Endodermal cell (in vitro differentiated cells): ENCODE measurements at regions not wholly inside any gene's neighbourhood (a gene's known extent, or its start where the extent isn't known, plus 50 kb on each side); places are given as distances from the start of the nearest gene placed in this dataset.

Source experiments
- DNase-seq: peaks from one replicate; pipeline ENCODE4 v3.0.0-alpha.2; 2017
- H3K27ac ChIP-seq: 2 replicates; pipeline ENCODE4 v1.5.1; 2013; ENCODE audit warnings: mild to moderate bottlenecking, low read depth, low read length, moderate library complexity
- H3K27me3 ChIP-seq: 2 replicates; pipeline ENCODE4 v1.6.1; 2013; ENCODE audit warnings: mild to moderate bottlenecking, low read length, moderate library complexity; ENCODE audit not compliant: insufficient read depth, control insufficient read depth, poor library complexity, severe bottlenecking
- H3K36me3 ChIP-seq: 2 replicates; pipeline ENCODE4 v1.7.0; 2013; ENCODE audit warnings: mild to moderate bottlenecking, low read length, moderate library complexity; ENCODE audit not compliant: control insufficient read depth, insufficient read depth
- H3K4me1 ChIP-seq: one replicate; pipeline ENCODE4 v1.7.0; 2013; ENCODE audit warnings: low read length; ENCODE audit not compliant: control insufficient read depth, insufficient read depth
- H3K4me3 ChIP-seq: 2 replicates; pipeline ENCODE4 v1.5.1; 2013; ENCODE audit warnings: mild to moderate bottlenecking, low read length, moderate library complexity
- H3K9ac ChIP-seq: 2 replicates; pipeline ENCODE4 v1.6.1; 2013; ENCODE audit warnings: mild to moderate bottlenecking, low read length, moderate library complexity; ENCODE audit not compliant: poor library complexity, severe bottlenecking; ENCODE audit errors: extremely low read depth
- H3K9me3 ChIP-seq: 2 replicates; pipeline ENCODE4 v1.6.1; 2013; ENCODE audit warnings: mild to moderate bottlenecking, low read length, moderate library complexity; ENCODE audit not compliant: control insufficient read depth
- H3K27ac Mint-ChIP-seq: 2 replicates; pipeline ENCODE4 v1.8.0; 2020; ENCODE audit warnings: mixed read lengths
- H3K27me3 Mint-ChIP-seq: 2 replicates; pipeline ENCODE4 v1.8.0; 2021; ENCODE audit warnings: mild to moderate bottlenecking, mixed read lengths; ENCODE audit not compliant: insufficient read depth
- H3K36me3 Mint-ChIP-seq: 2 replicates; pipeline ENCODE4 v1.8.0; 2020; ENCODE audit warnings: low read depth, mixed read lengths
- H3K4me1 Mint-ChIP-seq: 2 replicates; pipeline ENCODE4 v1.8.0; 2020; ENCODE audit warnings: mixed read lengths
- H3K4me3 Mint-ChIP-seq: 2 replicates; pipeline ENCODE4 v1.8.0; 2020; ENCODE audit warnings: mild to moderate bottlenecking, moderate library complexity, mixed read lengths
- H3K9me3 Mint-ChIP-seq: 2 replicates; pipeline ENCODE4 v1.8.0; 2020; ENCODE audit warnings: mild to moderate bottlenecking, mixed read lengths
- WGBS, 2 experiments: methylation state at CpG; one replicate each; pipeline versions ENCODE4 v1.1.5 to v1.1.7; 2013; ENCODE audit warnings: missing lambda C conversion rate in 2 of 2, mixed read lengths in 1 of 2; ENCODE audit not compliant: insufficient coverage in 1 of 2, insufficient read length in 1 of 2; 5-methylcytosine and 5-hydroxymethylcytosine counted together
- TF ChIP-seq, protein P1 (sequence below): fragments of 200-600 bp; sonication (generic); conservative IDR thresholded peaks from 2 replicates; pipeline ENCODE4 v1.5.0; 2021; ENCODE audit warnings: antibody characterized with exemption, mild to moderate bottlenecking

DNA sequence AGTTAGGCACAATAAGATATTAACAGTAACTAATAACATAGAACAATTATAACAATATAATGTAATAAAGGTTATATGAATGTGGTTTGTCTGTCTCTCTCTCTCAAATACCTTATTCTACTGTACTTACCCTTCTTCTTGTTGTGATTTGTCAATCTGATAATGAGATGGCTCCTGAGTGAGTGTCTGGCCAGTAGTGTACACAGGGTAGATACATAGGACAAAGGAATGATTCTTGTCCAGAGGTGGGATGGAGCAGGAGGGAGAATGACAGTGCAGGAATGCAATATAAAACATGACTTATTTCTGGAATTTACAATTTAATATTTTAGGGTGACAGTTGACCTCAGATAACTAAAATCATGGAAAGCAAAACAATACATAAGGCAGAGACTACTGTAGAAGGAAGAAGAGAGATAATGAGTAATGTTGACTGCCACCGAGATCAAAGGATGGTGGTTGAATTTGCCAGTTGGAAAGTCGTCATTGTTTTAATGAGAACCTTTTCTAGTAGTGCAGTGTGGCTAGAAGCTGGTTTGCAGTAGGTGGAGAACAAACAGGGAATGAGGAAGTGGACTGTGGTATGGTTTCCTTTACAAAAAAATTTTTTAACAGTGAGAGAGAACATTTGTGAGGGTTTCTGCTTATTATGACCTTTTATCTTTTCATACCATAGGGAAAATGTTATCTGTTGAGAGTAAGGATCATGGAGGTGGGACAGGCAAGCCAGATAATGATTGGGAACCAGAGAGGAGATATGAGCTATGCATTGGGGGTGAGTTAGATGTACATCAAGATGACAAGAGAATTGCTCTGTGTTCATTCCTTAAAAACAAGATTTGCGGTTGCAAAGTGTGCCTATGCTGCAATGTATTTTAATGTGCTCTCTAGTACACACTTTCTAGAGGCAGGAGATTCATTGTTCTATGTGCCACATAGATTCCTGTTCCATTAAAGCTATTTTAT is 458.3 kb downstream of the BTG1 start:
- Mint-ChIP-seq H3K36me3 (no peaks in the 10 kb centered on the region), H3K9me3 (no peaks in the 10 kb centered on the region), H3K27me3 (no peaks in the 10 kb centered on the region), H3K4me3 (no peak overlapping the region), H3K4me1 (no peaks in the 10 kb centered on the region), H3K27ac (no peak overlapping the region)
- Histone ChIP-seq H3K4me1 (no peaks in the 10 kb centered on the region), H3K36me3 (no peaks in the 10 kb centered on the region), H3K27me3 (no peaks in the 10 kb centered on the region), H3K9ac (no peak overlapping the region), H3K4me3 (no peak overlapping the region), H3K9me3 (no peaks in the 10 kb centered on the region), H3K27ac (no peak overlapping the region)
- TF ChIP-seq, protein P1, sequence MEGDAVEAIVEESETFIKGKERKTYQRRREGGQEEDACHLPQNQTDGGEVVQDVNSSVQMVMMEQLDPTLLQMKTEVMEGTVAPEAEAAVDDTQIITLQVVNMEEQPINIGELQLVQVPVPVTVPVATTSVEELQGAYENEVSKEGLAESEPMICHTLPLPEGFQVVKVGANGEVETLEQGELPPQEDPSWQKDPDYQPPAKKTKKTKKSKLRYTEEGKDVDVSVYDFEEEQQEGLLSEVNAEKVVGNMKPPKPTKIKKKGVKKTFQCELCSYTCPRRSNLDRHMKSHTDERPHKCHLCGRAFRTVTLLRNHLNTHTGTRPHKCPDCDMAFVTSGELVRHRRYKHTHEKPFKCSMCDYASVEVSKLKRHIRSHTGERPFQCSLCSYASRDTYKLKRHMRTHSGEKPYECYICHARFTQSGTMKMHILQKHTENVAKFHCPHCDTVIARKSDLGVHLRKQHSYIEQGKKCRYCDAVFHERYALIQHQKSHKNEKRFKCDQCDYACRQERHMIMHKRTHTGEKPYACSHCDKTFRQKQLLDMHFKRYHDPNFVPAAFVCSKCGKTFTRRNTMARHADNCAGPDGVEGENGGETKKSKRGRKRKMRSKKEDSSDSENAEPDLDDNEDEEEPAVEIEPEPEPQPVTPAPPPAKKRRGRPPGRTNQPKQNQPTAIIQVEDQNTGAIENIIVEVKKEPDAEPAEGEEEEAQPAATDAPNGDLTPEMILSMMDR, result no peak
- no peak for DNase-seq
- 90 to 93% methylated on average over 3 of the region's 3 CpGs for WGBS, 2 experiments

- H3K27me3 Mint-ChIP-seq, result no peaks in the 10 kb centered on the region
- DNase-seq, result no peak
- H3K36me3 ChIP-seq, result no peaks in the 10 kb centered on the region
These were observed 459.7 kb downstream of the BTG1 start for GRCh38 chr12:91685917-91686316.

DNA sequence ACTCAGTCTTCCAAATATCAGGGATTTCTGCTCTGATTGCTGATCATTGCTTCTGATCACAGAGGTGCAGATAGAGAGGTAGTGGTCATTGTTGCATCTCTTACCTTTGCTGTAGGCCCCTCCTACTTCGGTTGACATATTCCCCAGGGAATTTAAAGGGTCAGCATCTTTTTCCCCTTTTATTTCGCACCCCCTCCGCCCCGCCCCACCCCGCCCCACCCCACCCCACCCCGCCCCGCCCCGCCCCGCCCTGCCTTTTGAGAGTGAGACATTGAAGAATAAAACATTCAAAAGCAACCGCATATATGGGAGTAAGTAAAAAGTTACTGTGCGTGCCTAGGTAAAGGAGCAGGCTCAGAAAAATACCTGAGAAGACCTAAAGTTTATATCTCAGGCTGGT is 463.9 kb downstream of the BTG1 start:
- H3K9me3 ChIP-seq, result no peaks in the 10 kb centered on the region
- no peak overlapping the region for H3K27ac ChIP-seq
- no peaks in the 10 kb centered on the region for H3K9me3 Mint-ChIP-seq
- H3K27me3 Mint-ChIP-seq, result no peaks in the 10 kb centered on the region
- no peak overlapping the region for H3K27ac Mint-ChIP-seq
- H3K36me3 ChIP-seq, result no peaks in the 10 kb centered on the region
- WGBS, 2 experiments, result 99% methylated on average over 9 of the region's 11 CpGs; no CpG with 5 or more reads in 1 of the 2 experiments
- H3K4me1 Mint-ChIP-seq, result no peaks in the 10 kb centered on the region
- H3K9ac ChIP-seq, result no peak overlapping the region
- H3K4me1 ChIP-seq, result no peaks in the 10 kb centered on the region
- no peak overlapping the region for H3K4me3 ChIP-seq
- no peaks in the 10 kb centered on the region for H3K27me3 ChIP-seq
- no peaks in the 10 kb centered on the region for H3K36me3 Mint-ChIP-seq
- H3K4me3 Mint-ChIP-seq, result no peak overlapping the region
- DNase-seq, result no peak
- TF ChIP-seq, protein P1, result no peak

More at GRCh38 chr12:91685917-91686316, 459.7 kb downstream of the BTG1 start:
- Mint-ChIP-seq H3K36me3 (no peaks in the 10 kb centered on the region), H3K27ac (no peak overlapping the region), H3K9me3 (no peaks in the 10 kb centered on the region), H3K4me3 (no peak overlapping the region), H3K4me1 (no peaks in the 10 kb centered on the region)
- no peak overlapping the region for H3K9ac ChIP-seq
- H3K9me3 ChIP-seq, result no peaks in the 10 kb centered on the region
- WGBS, 2 experiments, result 67 to 88% methylated on average over 1 of the region's 2 CpGs
- H3K4me3 ChIP-seq, result no peak overlapping the region
- TF ChIP-seq, protein P1, result no peak
- H3K4me1 ChIP-seq, result no peaks in the 10 kb centered on the region
- no peak overlapping the region for H3K27ac ChIP-seq
- no peaks in the 10 kb centered on the region for H3K27me3 ChIP-seq
